Activated naive CD8-positive, alpha-beta T cell treated with anti-CD3 and anti-CD28 coated beads, Interleukin-2, amount 50 U/mL, for 24 hours (primary cell): ENCODE measurements at regions not wholly inside any gene's neighbourhood (a gene's known extent, or its start where the extent isn't known, plus 50 kb on each side); places are given as distances from the start of the nearest gene placed in this dataset.

Source experiments
- ATAC-seq: fragments of 150-1000 bp; cut with Tn5 transposase; one replicate; pipeline ENCODE4 v1.10.0; 2021
- DNase-seq: peaks from one replicate; pipeline ENCODE4 v3.0.0; 2021
- H3K27ac Mint-ChIP-seq: one replicate; pipeline ENCODE4 v1.8.0; 2021; ENCODE audit warnings: mild to moderate bottlenecking, mixed read lengths
- H3K27me3 Mint-ChIP-seq: one replicate; pipeline ENCODE4 v1.8.0; 2021; ENCODE audit warnings: mixed read lengths
- H3K36me3 Mint-ChIP-seq: one replicate; pipeline ENCODE4 v1.8.0; 2021; ENCODE audit warnings: low read depth, mixed read lengths
- H3K4me1 Mint-ChIP-seq: one replicate; pipeline ENCODE4 v1.8.0; 2021; ENCODE audit warnings: mixed read lengths
- H3K4me3 Mint-ChIP-seq: one replicate; pipeline ENCODE4 v1.8.0; 2021; ENCODE audit warnings: mild to moderate bottlenecking, moderate library complexity, mixed read lengths
- H3K9me3 Mint-ChIP-seq: one replicate; pipeline ENCODE4 v1.8.0; 2021; ENCODE audit warnings: mixed read lengths

GRCh38 chr5:167592114-167592513 is 699.3 kb upstream of the WWC1 start:
- no peaks in the 10 kb centered on the region for H3K4me1 Mint-ChIP-seq
- no peaks in the 10 kb centered on the region for H3K36me3 Mint-ChIP-seq
- no peak for ATAC-seq
- no peak overlapping the region for H3K4me3 Mint-ChIP-seq
- no peak overlapping the region for H3K27ac Mint-ChIP-seq
- no peaks in the 10 kb centered on the region for H3K9me3 Mint-ChIP-seq
- H3K27me3 Mint-ChIP-seq: no peaks in the 10 kb centered on the region
- no peak for DNase-seq

- H3K4me3 Mint-ChIP-seq: no peak overlapping the region
- H3K27me3 Mint-ChIP-seq: no peaks in the 10 kb centered on the region
- no peaks in the 10 kb centered on the region for H3K4me1 Mint-ChIP-seq
- ATAC-seq (no peak), DNase-seq (no peak)
- H3K36me3 Mint-ChIP-seq: no peaks in the 10 kb centered on the region
- H3K9me3 Mint-ChIP-seq: no peaks in the 10 kb centered on the region
- no peak overlapping the region for H3K27ac Mint-ChIP-seq
Measured at GRCh38 chr5:167593329-167594060, 698.0 kb upstream of the WWC1 start.

- Mint-ChIP-seq H3K27me3 (no peaks in the 10 kb centered on the region), H3K9me3 (no peaks in the 10 kb centered on the region), H3K36me3 (no peaks in the 10 kb centered on the region), H3K4me1 (no peaks in the 10 kb centered on the region), H3K4me3 (no peak overlapping the region), H3K27ac (no peak overlapping the region)
- DNase-seq (no peak), ATAC-seq (no peak)
Measured at GRCh38 chr5:167594061-167594435, 697.4 kb upstream of the WWC1 start.

- Mint-ChIP-seq H3K4me3 (no peak overlapping the region), H3K27me3 (no peaks in the 10 kb centered on the region), H3K36me3 (no peaks in the 10 kb centered on the region), H3K4me1 (no peaks in the 10 kb centered on the region), H3K9me3 (no peaks in the 10 kb centered on the region), H3K27ac (no peak overlapping the region)
- ATAC-seq (no peak), DNase-seq (no peak)
Measured at GRCh38 chr5:167594750-167595149, 696.7 kb upstream of the WWC1 start.

- Mint-ChIP-seq H3K27ac (no peak overlapping the region), H3K9me3 (no peaks in the 10 kb centered on the region), H3K27me3 (no peaks in the 10 kb centered on the region), H3K4me3 (no peak overlapping the region), H3K4me1 (no peaks in the 10 kb centered on the region), H3K36me3 (no peaks in the 10 kb centered on the region)
- no peak for ATAC-seq
- DNase-seq: no peak
Measured at GRCh38 chr5:167595196-167595595, 696.2 kb upstream of the WWC1 start.

GRCh38 chr5:167598166-167598565 is 693.3 kb upstream of the WWC1 start:
- DNase-seq: no peak
- Mint-ChIP-seq H3K9me3 (no peaks in the 10 kb centered on the region), H3K36me3 (no peaks in the 10 kb centered on the region), H3K4me1 (no peaks in the 10 kb centered on the region), H3K27me3 (no peaks in the 10 kb centered on the region), H3K4me3 (no peak overlapping the region), H3K27ac (no peak overlapping the region)
- no peak for ATAC-seq

- Mint-ChIP-seq H3K4me3 (no peak overlapping the region), H3K9me3 (peaks cover 4% of the 10 kb centered on the region), H3K4me1 (no peaks in the 10 kb centered on the region), H3K36me3 (no peaks in the 10 kb centered on the region), H3K27ac (no peak overlapping the region), H3K27me3 (no peaks in the 10 kb centered on the region)
- ATAC-seq (no peak), DNase-seq (no peak)
Measured at GRCh38 chr5:167602067-167602466, 689.4 kb upstream of the WWC1 start.

GRCh38 chr5:167603135-167603534 is 688.3 kb upstream of the WWC1 start:
- no peaks in the 10 kb centered on the region for H3K4me1 Mint-ChIP-seq
- H3K27me3 Mint-ChIP-seq: no peaks in the 10 kb centered on the region
- ATAC-seq: no peak
- H3K4me3 Mint-ChIP-seq: no peak overlapping the region
- DNase-seq: no peak
- no peaks in the 10 kb centered on the region for H3K36me3 Mint-ChIP-seq
- no peak overlapping the region for H3K27ac Mint-ChIP-seq
- peaks cover 4% of the 10 kb centered on the region for H3K9me3 Mint-ChIP-seq

- Mint-ChIP-seq H3K9me3 (peaks cover 4% of the 10 kb centered on the region), H3K4me1 (no peaks in the 10 kb centered on the region), H3K36me3 (no peaks in the 10 kb centered on the region), H3K4me3 (no peak overlapping the region), H3K27me3 (no peaks in the 10 kb centered on the region), H3K27ac (no peak overlapping the region)
- ATAC-seq (no peak), DNase-seq (no peak)
Measured at GRCh38 chr5:167608390-167609272, 682.8 kb upstream of the WWC1 start.

GRCh38 chr5:167614294-167615021 is 677.0 kb upstream of the WWC1 start:
- Mint-ChIP-seq H3K36me3 (no peaks in the 10 kb centered on the region), H3K9me3 (no peaks in the 10 kb centered on the region), H3K4me3 (no peak overlapping the region), H3K27me3 (no peaks in the 10 kb centered on the region), H3K4me1 (no peaks in the 10 kb centered on the region), H3K27ac (no peak overlapping the region)
- no peak for DNase-seq
- no peak for ATAC-seq

- Mint-ChIP-seq H3K9me3 (no peaks in the 10 kb centered on the region), H3K27me3 (no peaks in the 10 kb centered on the region), H3K36me3 (no peaks in the 10 kb centered on the region), H3K27ac (no peak overlapping the region), H3K4me1 (no peaks in the 10 kb centered on the region), H3K4me3 (no peak overlapping the region)
- ATAC-seq (no peak), DNase-seq (no peak)
Measured at GRCh38 chr5:167616043-167616890, 675.2 kb upstream of the WWC1 start.

- Mint-ChIP-seq H3K4me1 (no peaks in the 10 kb centered on the region), H3K9me3 (no peaks in the 10 kb centered on the region), H3K4me3 (no peak overlapping the region), H3K36me3 (no peaks in the 10 kb centered on the region), H3K27me3 (no peaks in the 10 kb centered on the region), H3K27ac (no peak overlapping the region)
- DNase-seq: no peak
- no peak for ATAC-seq
Measured at GRCh38 chr5:167623354-167623753, 668.1 kb upstream of the WWC1 start.

GRCh38 chr5:167624053-167624452 is 667.4 kb upstream of the WWC1 start:
- no peak overlapping the region for H3K4me3 Mint-ChIP-seq
- H3K4me1 Mint-ChIP-seq: no peaks in the 10 kb centered on the region
- ATAC-seq: no peak
- DNase-seq: no peak
- H3K36me3 Mint-ChIP-seq: no peaks in the 10 kb centered on the region
- H3K9me3 Mint-ChIP-seq: no peaks in the 10 kb centered on the region
- H3K27ac Mint-ChIP-seq: no peak overlapping the region
- H3K27me3 Mint-ChIP-seq: no peaks in the 10 kb centered on the region
